K562 (cell line): ENCODE measurements at regions not wholly inside any gene's neighbourhood (a gene's known extent, or its start where the extent isn't known, plus 50 kb on each side); places are given as distances from the start of the nearest gene placed in this dataset.

Experiments used
- ATAC-seq: fragments of 200-7000 bp; cut with Tn5 transposase; 3 replicates; pipeline ENCODE4 v1.9.1; 2020; ENCODE audit warnings: moderate library complexity
- BruUV-seq: library from RNA; stranded (reverse); fragments of 400-500 nt; replicated peaks from 2 replicates; lab custom pipeline; 2021; lab: Mats Ljungman, UMichigan
- CTCF ChIA-PET: fragments of 300-600 bp; formaldehyde crosslinking; extraction: SDS; loops from one replicate; lab custom pipeline; 2021; ENCODE audit warnings: low intra/inter-chr PET ratio; lab: Yijun Ruan, JAX
- POLR2A ChIA-PET: fragments of 300-600, 350-650 bp; sonication (Branson Sonifier 250); formaldehyde crosslinking; extraction: SDS; loops from one replicate; lab custom pipeline; 2021; ENCODE audit warnings: antibody characterized with exemption, inconsistent platforms; lab: Yijun Ruan, JAX
- DNase-seq, 4 experiments: peaks; one replicate each; pipeline versions ENCODE4 v3.0.0 to v3.0.0-alpha.2; 2011 to 2018; ENCODE audit warnings: low spot score in 3 of 4, mixed read lengths in 3 of 4; ENCODE audit errors: extremely low read depth in 1 of 4
- FAIRE-seq: peaks from 2 replicates; lab custom pipeline; 2011; peaks lifted over from hg19 to GRCh38; lab: Jason Lieb, UNC
- H2AFZ ChIP-seq: 2 replicates; pipeline ENCODE4 v1.6.0; 2011; ENCODE audit warnings: low read depth, low read length, control low read depth, inconsistent platforms
- H3K27ac ChIP-seq: fragments of 200-600 bp; 3 replicates; pipeline ENCODE4 v1.8.0; 2011; ENCODE audit warnings: low read depth, mild to moderate bottlenecking, control low read depth, inconsistent platforms, low read length, moderate library complexity, mixed read lengths; ENCODE audit errors: extremely low read depth
- H3K27me3 ChIP-seq, 2 experiments: fragments of 300-600 bp in 1 of 2; 2 replicates in 1 of 2; 3 replicates in 1 of 2; pipeline versions ENCODE4 v1.6.0 to v1.8.0; 2011; ENCODE audit warnings: inconsistent platforms in 2 of 2, low read length in 2 of 2, mild to moderate bottlenecking in 1 of 2, mixed read lengths in 1 of 2, moderate library complexity in 1 of 2; ENCODE audit not compliant: control insufficient read depth in 2 of 2, insufficient read depth in 2 of 2
- H3K36me3 ChIP-seq: fragments of 300-600 bp; 3 replicates; pipeline ENCODE4 v1.8.0; 2011; ENCODE audit warnings: mild to moderate bottlenecking, low read length, inconsistent platforms; ENCODE audit not compliant: control insufficient read depth, insufficient read depth
- H3K4me1 ChIP-seq, 2 experiments: fragments of 200-600 bp in 1 of 2; replicated peaks in 1 of 2; 2 replicates in 1 of 2; 3 replicates in 1 of 2; pipeline versions ENCODE4 v1.5.1 to v1.8.0; 2011; ENCODE audit warnings: inconsistent platforms in 2 of 2, low read length in 2 of 2, mild to moderate bottlenecking in 1 of 2, mixed read lengths in 1 of 2, moderate library complexity in 1 of 2; ENCODE audit not compliant: control insufficient read depth in 2 of 2, insufficient read depth in 2 of 2
- H3K4me2 ChIP-seq: 2 replicates; pipeline ENCODE4 v1.6.1; 2011; ENCODE audit warnings: low read length, control low read depth, inconsistent platforms, mixed read lengths; ENCODE audit not compliant: insufficient read depth
- H3K4me3 ChIP-seq: fragments of 200-600 bp; sonication (generic), shearing (Covaris generic); 2 replicates; pipeline ENCODE4 v1.5.1; 2016; ENCODE audit warnings: control low read depth, inconsistent platforms
- H3K79me2 ChIP-seq: fragments of 200-600 bp; 3 replicates; pipeline ENCODE4 v1.8.0; 2011; ENCODE audit warnings: low read length, inconsistent platforms; ENCODE audit not compliant: control insufficient read depth, insufficient read depth
- H3K9ac ChIP-seq, 2 experiments: 2 replicates each; pipeline versions ENCODE4 v1.6.0 to v1.6.1; 2011; ENCODE audit warnings: low read depth in 2 of 2, low read length in 2 of 2, control low read depth in 1 of 2, inconsistent platforms in 1 of 2, mild to moderate bottlenecking in 1 of 2, mixed read lengths in 1 of 2; ENCODE audit not compliant: insufficient read depth in 1 of 2
- H3K9me1 ChIP-seq: one replicate; pipeline ENCODE4 v1.6.0; 2011; ENCODE audit warnings: inconsistent platforms, mild to moderate bottlenecking, low read length, moderate library complexity; ENCODE audit not compliant: control insufficient read depth, insufficient read depth
- H3K9me3 ChIP-seq: replicated peaks from 2 replicates; pipeline ENCODE4 v1.5.1; 2011; ENCODE audit warnings: low read depth, low read length, inconsistent platforms; ENCODE audit not compliant: control insufficient read depth, insufficient read depth
- H4K20me1 ChIP-seq: replicated peaks from 2 replicates; pipeline ENCODE4 v1.6.1; 2011; ENCODE audit warnings: low read length, inconsistent platforms, mixed read lengths; ENCODE audit not compliant: control insufficient read depth, insufficient read depth
- MYC ChIP-seq, 2 experiments: fragments of 250-450 bp in 1 of 2; sonication (Bioruptor Pico) in 1 of 2; IDR thresholded peaks; 2 replicates each; pipeline versions ENCODE4 v1.5.1 to v1.6.1; 2012 to 2021; ENCODE audit warnings: low read depth in 2 of 2, borderline replicate concordance in 1 of 2, improper control_type of control experiment in 1 of 2, low read length in 1 of 2, mild to moderate bottlenecking in 1 of 2, moderate library complexity in 1 of 2
- NFIX ChIP-seq: fragments of 250-450 bp; sonication (Bioruptor Pico); IDR thresholded peaks from 2 replicates; pipeline ENCODE4 v1.4.0; 2020; ENCODE audit warnings: low read depth, mild to moderate bottlenecking, moderate library complexity
- PHF8 ChIP-seq: fragments of 200-600 bp; sonication (generic); IDR thresholded peaks from 2 replicates; pipeline ENCODE4 v1.6.1; 2012; ENCODE audit warnings: mixed run types, mild to moderate bottlenecking, inconsistent platforms, low read length, moderate library complexity, borderline replicate concordance
- POLR3A ChIP-seq: IDR thresholded peaks from 2 replicates; pipeline ENCODE4 v1.6.1; 2011; ENCODE audit warnings: borderline replicate concordance, mild to moderate bottlenecking, moderate library complexity; ENCODE audit not compliant: insufficient read length, insufficient read depth; ENCODE audit errors: extremely low read depth
- SMARCA5 ChIP-seq: fragments of 450-650 bp; IDR thresholded peaks from 2 replicates; pipeline ENCODE4 v1.6.1; 2016
- SMARCE1 ChIP-seq: fragments of 450-650 bp; IDR thresholded peaks from 2 replicates; pipeline ENCODE4 v1.7.1; 2016; ENCODE audit warnings: mild to moderate bottlenecking
- STAT5A ChIP-seq: IDR thresholded peaks from 2 replicates; pipeline ENCODE4 v1.6.1; 2012; ENCODE audit warnings: low read length, inconsistent platforms, borderline replicate concordance
- TEAD1 ChIP-seq, 2 experiments: fragments of 450-650 bp in 1 of 2; sonication (generic) in 1 of 2; formaldehyde crosslinking; IDR thresholded peaks; 2 replicates each; pipeline versions ENCODE4 v1.4.0 to v1.8.0; 2020 to 2022; ENCODE audit warnings: mild to moderate bottlenecking in 2 of 2, missing genetic modification reagents in 1 of 2
- ZNF121 ChIP-seq: sonication (generic); formaldehyde crosslinking; conservative IDR thresholded peaks from 2 replicates; pipeline ENCODE4 v1.8.0; 2022; ENCODE audit warnings: missing genetic modification reagents
- WGBS: fragments of 100-300 bp; shearing (Covaris generic); methylation state at CpG from one replicate; pipeline ENCODE4 v1.1.6; 2016; ENCODE audit warnings: low coverage, mixed read lengths; ENCODE audit not compliant: insufficient coverage; ENCODE audit errors: missing lambda C conversion rate; 5-methylcytosine and 5-hydroxymethylcytosine counted together
- in situ Hi-C: fragments of 300-500 bp; cut with MboI; formaldehyde crosslinking; loops from 4 replicates; pipeline ENCODE4 v1.15.0; 2018; ENCODE audit warnings: inconsistent platforms, mixed read lengths
- intact Hi-C: fragments of 100-400 bp; cut with micrococcal nuclease; formaldehyde crosslinking; loops from 2 replicates; pipeline ENCODE4 v1.14.2; 2022
- TF ChIP-seq, protein P1 (sequence below): sonication (generic); formaldehyde crosslinking; IDR thresholded peaks from 2 replicates; pipeline ENCODE4 v1.9.0; 2022; ENCODE audit warnings: mild to moderate bottlenecking, missing genetic modification reagents
- TF ChIP-seq, protein P2 (sequence below): sonication (generic); formaldehyde crosslinking; IDR thresholded peaks from 2 replicates; pipeline ENCODE4 v1.8.0; 2023; ENCODE audit warnings: mild to moderate bottlenecking, missing genetic modification reagents
- TF ChIP-seq, protein P3 (sequence below): sonication (generic); formaldehyde crosslinking; IDR thresholded peaks from 2 replicates; pipeline ENCODE4 v1.8.0; 2022; ENCODE audit warnings: mild to moderate bottlenecking, missing genetic modification reagents, borderline replicate concordance
- TF ChIP-seq, protein P4 (sequence below): fragments of 450-650 bp; IDR thresholded peaks from 2 replicates; pipeline ENCODE4 v1.6.1; 2016; ENCODE audit warnings: mild to moderate bottlenecking

DNA sequence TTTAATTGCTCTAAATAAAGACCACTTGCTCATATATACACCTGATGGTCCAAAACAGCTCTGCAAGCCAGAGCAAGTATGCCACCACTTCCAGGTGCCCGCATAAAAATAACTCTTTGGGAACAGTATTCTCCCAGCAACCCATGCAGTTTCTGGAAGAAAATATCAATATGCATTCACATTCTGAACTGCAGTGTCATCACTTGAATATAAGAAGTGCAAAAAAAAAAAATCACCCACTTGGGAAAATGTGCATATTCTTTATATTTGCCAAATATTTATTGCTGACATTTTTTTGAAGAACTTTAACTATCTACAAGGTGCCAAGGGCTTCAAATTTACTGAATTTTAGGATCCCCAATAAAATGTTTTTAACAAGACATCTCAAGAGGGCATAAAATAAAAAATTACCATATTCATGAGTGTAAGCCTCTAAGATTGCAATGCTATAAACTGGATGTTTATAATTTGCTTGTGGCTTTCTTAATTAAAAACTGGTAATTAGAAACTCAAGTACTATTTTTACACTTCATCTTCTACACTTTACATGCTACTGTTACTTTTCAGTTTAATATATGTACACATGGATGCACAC is 360.6 kb upstream of the HNRNPA3 start:
- no peaks in the 10 kb centered on the region for H3K9me3 ChIP-seq
- WGBS, result 0% methylated on average over 1 of the region's 1 CpG
- H3K9me1 ChIP-seq, result no peaks in the 10 kb centered on the region
- no peaks in the 10 kb centered on the region for H4K20me1 ChIP-seq
- DNase-seq, result no peak
- H3K9ac ChIP-seq, result no peak overlapping the region
- H3K4me1 ChIP-seq, result no peaks in the 10 kb centered on the region
- intact Hi-C loops, result no loop called here
- CTCF ChIA-PET, result no interaction called here
- H3K27ac ChIP-seq, result no peak overlapping the region
- no peaks in the 10 kb centered on the region for H3K36me3 ChIP-seq
- no peak overlapping the region for H3K4me3 ChIP-seq
- no peaks in the 10 kb centered on the region for H3K27me3 ChIP-seq
- POLR2A ChIA-PET, result no interaction called here
- H3K79me2 ChIP-seq, result no peaks in the 10 kb centered on the region
- in situ Hi-C loops, result no loop called here
- H3K4me2 ChIP-seq, result no peak overlapping the region
- BruUV-seq, result no TSS peak
- no peak for FAIRE-seq
- ATAC-seq, result no peak
- no peak overlapping the region for H2AFZ ChIP-seq
- TF ChIP-seq SMARCA5 (no peak), PHF8 (no peak), TEAD1 (CRISPR knock-in tag; IDR thresholded peaks at IDR 0.05) (no peak), POLR3A (no peak), STAT5A (no peak), NFIX (CRISPR knock-in tag) (no peak), ZNF121 (CRISPR knock-in tag) (no peak), MYC (IDR thresholded peaks at IDR 0.05; ENCODE audit: low read depth, low read length) (no peak), MYC (CRISPR knock-in tag; IDR thresholded peaks at IDR 0.05; ENCODE audit: borderline replicate concordance, low read depth) (no peak), SMARCE1 (no peak)
- TF ChIP-seq, protein P1, sequence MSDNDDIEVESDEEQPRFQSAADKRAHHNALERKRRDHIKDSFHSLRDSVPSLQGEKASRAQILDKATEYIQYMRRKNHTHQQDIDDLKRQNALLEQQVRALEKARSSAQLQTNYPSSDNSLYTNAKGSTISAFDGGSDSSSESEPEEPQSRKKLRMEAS (CRISPR knock-in tag), result no peak
- TF ChIP-seq, protein P2, sequence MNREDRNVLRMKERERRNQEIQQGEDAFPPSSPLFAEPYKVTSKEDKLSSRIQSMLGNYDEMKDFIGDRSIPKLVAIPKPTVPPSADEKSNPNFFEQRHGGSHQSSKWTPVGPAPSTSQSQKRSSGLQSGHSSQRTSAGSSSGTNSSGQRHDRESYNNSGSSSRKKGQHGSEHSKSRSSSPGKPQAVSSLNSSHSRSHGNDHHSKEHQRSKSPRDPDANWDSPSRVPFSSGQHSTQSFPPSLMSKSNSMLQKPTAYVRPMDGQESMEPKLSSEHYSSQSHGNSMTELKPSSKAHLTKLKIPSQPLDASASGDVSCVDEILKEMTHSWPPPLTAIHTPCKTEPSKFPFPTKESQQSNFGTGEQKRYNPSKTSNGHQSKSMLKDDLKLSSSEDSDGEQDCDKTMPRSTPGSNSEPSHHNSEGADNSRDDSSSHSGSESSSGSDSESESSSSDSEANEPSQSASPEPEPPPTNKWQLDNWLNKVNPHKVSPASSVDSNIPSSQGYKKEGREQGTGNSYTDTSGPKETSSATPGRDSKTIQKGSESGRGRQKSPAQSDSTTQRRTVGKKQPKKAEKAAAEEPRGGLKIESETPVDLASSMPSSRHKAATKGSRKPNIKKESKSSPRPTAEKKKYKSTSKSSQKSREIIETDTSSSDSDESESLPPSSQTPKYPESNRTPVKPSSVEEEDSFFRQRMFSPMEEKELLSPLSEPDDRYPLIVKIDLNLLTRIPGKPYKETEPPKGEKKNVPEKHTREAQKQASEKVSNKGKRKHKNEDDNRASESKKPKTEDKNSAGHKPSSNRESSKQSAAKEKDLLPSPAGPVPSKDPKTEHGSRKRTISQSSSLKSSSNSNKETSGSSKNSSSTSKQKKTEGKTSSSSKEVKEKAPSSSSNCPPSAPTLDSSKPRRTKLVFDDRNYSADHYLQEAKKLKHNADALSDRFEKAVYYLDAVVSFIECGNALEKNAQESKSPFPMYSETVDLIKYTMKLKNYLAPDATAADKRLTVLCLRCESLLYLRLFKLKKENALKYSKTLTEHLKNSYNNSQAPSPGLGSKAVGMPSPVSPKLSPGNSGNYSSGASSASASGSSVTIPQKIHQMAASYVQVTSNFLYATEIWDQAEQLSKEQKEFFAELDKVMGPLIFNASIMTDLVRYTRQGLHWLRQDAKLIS, result no peak
- TF ChIP-seq, protein P3, sequence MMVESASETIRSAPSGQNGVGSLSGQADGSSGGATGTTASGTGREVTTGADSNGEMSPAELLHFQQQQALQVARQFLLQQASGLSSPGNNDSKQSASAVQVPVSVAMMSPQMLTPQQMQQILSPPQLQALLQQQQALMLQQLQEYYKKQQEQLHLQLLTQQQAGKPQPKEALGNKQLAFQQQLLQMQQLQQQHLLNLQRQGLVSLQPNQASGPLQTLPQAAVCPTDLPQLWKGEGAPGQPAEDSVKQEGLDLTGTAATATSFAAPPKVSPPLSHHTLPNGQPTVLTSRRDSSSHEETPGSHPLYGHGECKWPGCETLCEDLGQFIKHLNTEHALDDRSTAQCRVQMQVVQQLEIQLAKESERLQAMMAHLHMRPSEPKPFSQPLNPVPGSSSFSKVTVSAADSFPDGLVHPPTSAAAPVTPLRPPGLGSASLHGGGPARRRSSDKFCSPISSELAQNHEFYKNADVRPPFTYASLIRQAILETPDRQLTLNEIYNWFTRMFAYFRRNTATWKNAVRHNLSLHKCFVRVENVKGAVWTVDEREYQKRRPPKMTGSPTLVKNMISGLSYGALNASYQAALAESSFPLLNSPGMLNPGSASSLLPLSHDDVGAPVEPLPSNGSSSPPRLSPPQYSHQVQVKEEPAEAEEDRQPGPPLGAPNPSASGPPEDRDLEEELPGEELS (CRISPR knock-in tag), result no peak
- TF ChIP-seq, protein P4, sequence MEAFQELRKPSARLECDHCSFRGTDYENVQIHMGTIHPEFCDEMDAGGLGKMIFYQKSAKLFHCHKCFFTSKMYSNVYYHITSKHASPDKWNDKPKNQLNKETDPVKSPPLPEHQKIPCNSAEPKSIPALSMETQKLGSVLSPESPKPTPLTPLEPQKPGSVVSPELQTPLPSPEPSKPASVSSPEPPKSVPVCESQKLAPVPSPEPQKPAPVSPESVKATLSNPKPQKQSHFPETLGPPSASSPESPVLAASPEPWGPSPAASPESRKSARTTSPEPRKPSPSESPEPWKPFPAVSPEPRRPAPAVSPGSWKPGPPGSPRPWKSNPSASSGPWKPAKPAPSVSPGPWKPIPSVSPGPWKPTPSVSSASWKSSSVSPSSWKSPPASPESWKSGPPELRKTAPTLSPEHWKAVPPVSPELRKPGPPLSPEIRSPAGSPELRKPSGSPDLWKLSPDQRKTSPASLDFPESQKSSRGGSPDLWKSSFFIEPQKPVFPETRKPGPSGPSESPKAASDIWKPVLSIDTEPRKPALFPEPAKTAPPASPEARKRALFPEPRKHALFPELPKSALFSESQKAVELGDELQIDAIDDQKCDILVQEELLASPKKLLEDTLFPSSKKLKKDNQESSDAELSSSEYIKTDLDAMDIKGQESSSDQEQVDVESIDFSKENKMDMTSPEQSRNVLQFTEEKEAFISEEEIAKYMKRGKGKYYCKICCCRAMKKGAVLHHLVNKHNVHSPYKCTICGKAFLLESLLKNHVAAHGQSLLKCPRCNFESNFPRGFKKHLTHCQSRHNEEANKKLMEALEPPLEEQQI, result no peak
